PC-3 (cell line): ENCODE measurements at regions not wholly inside any gene's neighbourhood (a gene's known extent, or its start where the extent isn't known, plus 50 kb on each side); places are given as distances from the start of the nearest gene placed in this dataset.

Experiments used
- ATAC-seq: fragments of 200-7000 bp; cut with Tn5 transposase; 2 replicates; pipeline ENCODE4 v1.9.1; 2020; ENCODE audit warnings: mild to moderate bottlenecking, moderate library complexity
- BruUV-seq: library from RNA; stranded (reverse); fragments of 400-500 nt; replicated peaks from 2 replicates; lab custom pipeline; 2021; lab: Mats Ljungman, UMichigan
- CTCF ChIA-PET: fragments of 300-600 bp; sonication (Branson Sonifier 250); formaldehyde crosslinking; loops from one replicate; lab custom pipeline; 2022; ENCODE audit warnings: antibody characterized with exemption; lab: Charles Lee
- POLR2A ChIA-PET: fragments of 300-600 bp; sonication (Branson Sonifier 250); formaldehyde crosslinking; loops from one replicate; lab custom pipeline; 2022; ENCODE audit warnings: antibody characterized with exemption; ENCODE audit not compliant: unreplicated experiment; lab: Charles Lee
- DNase-seq: peaks from one replicate; pipeline ENCODE4 v3.0.0-alpha.2; 2015
- H2AFZ ChIP-seq: fragments of 300-600 bp; sonication (generic); 2 replicates; pipeline ENCODE4 v1.6.0; 2016; ENCODE audit warnings: antibody characterized with exemption, low read length
- H3F3A ChIP-seq: fragments of 300-600 bp; sonication (generic); one replicate; pipeline ENCODE4 v1.6.0; 2017; ENCODE audit warnings: antibody characterized with exemption, low read length, control low read depth, mild to moderate bottlenecking; ENCODE audit not compliant: unreplicated experiment
- H3K27ac ChIP-seq: fragments of 300-600 bp; sonication (generic); 2 replicates; pipeline ENCODE4 v1.5.1; 2016; ENCODE audit warnings: mild to moderate bottlenecking, low read length
- H3K27me3 ChIP-seq: fragments of 300-600 bp; sonication (generic); 2 replicates; pipeline ENCODE4 v1.6.1; 2016; ENCODE audit warnings: low read length, mixed read lengths
- H3K36me3 ChIP-seq: fragments of 300-600 bp; sonication (generic); 2 replicates; pipeline ENCODE4 v1.6.1; 2016; ENCODE audit warnings: low read depth, mixed run types, low read length, mixed read lengths
- H3K4me1 ChIP-seq: fragments of 300-600 bp; sonication (generic); 2 replicates; pipeline ENCODE4 v1.5.1; 2016; ENCODE audit warnings: low read length; ENCODE audit not compliant: insufficient read depth
- H3K4me2 ChIP-seq: fragments of 300-600 bp; sonication (generic); 2 replicates; pipeline ENCODE4 v1.6.0; 2016; ENCODE audit warnings: low read length
- H3K4me3 ChIP-seq: fragments of 300-600 bp; sonication (generic); 2 replicates; pipeline ENCODE4 v1.5.1; 2016; ENCODE audit warnings: mild to moderate bottlenecking, low read length, mixed read lengths
- H3K79me2 ChIP-seq: fragments of 300-600 bp; sonication (generic); 2 replicates; pipeline ENCODE4 v1.6.1; 2017; ENCODE audit warnings: low read length, mixed read lengths
- H3K9ac ChIP-seq: fragments of 300-600 bp; sonication (generic); 2 replicates; pipeline ENCODE4 v1.6.0; 2016; ENCODE audit warnings: mild to moderate bottlenecking, low read length
- H3K9me2 ChIP-seq: fragments of 300-600 bp; sonication (generic); replicated peaks from 2 replicates; pipeline ENCODE4 v1.6.1; 2016; ENCODE audit warnings: mixed run types, low read length, mixed read lengths
- H3K9me3 ChIP-seq: fragments of 300-600 bp; sonication (generic); 2 replicates; pipeline ENCODE4 v1.6.1; 2016; ENCODE audit warnings: low read length, mixed read lengths
- H4K20me1 ChIP-seq: fragments of 300-600 bp; sonication (generic); 2 replicates; pipeline ENCODE4 v1.6.1; 2016; ENCODE audit warnings: low read length, mixed read lengths
- EZH2 ChIP-seq: fragments of 300-600 bp; sonication (generic); IDR thresholded peaks from one replicate; pipeline ENCODE4 v1.6.1; 2017; ENCODE audit warnings: antibody characterized with exemption, mild to moderate bottlenecking, low read length; ENCODE audit not compliant: unreplicated experiment
- EZH2phosphoT487 ChIP-seq: fragments of 300-600 bp; sonication (generic); IDR thresholded peaks from 2 replicates; pipeline ENCODE4 v1.6.1; 2018; ENCODE audit warnings: mild to moderate bottlenecking, antibody characterized with exemption, low read length, borderline replicate concordance
- intact Hi-C: fragments of 100-400 bp; cut with micrococcal nuclease; formaldehyde crosslinking; loops from 2 replicates; pipeline ENCODE4 v1.9.0; 2023
- TF ChIP-seq, protein P1 (sequence below): fragments of 300-600 bp; sonication (generic); conservative IDR thresholded peaks from 2 replicates; pipeline ENCODE4 v1.5.1; 2017; ENCODE audit warnings: antibody characterized with exemption, low read depth, mild to moderate bottlenecking, low read length

DNA sequence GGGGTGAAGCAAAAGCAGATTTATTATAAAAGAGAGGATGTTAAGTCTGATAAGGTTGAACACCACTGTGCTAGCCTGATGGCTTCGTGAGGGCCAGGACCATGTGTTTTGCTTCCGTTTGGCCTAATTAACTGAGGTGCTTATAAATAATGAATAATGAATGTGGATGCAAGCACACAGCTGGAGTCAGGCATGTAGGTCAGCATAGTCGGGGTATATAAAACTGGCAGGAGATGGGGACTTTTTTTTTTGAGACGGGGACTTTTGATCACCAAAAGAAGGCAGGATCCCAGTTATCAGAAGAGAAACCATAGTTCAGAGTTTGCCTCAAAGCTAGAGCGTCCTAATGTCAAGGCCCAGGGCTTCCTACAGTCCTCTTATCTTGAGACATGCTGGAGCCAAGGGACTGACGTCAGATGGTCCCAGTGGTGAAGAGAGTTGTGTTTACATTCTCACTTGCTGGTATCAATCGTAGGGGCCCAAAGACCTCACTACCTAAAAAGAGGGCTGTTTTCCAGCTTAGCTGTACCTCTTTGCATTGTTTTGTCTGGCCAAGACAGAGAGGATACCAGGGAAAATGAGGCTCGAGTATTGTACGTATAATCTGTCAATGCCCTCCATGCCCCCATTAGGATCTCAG is 50.4 kb downstream of the RTL9 start:
- Histone ChIP-seq H3F3A (no peaks in the 10 kb centered on the region), H3K4me2 (0 out of 2 replicates have a peak overlapping the region, but pooled peaks have one; percentile 64), H3K79me2 (no peaks in the 10 kb centered on the region), H3K27ac (peak overlapping the region; percentile 67; the same call in 1 of the 2 replicates), H3K27me3 (no peaks in the 10 kb centered on the region), H2AFZ (no peak overlapping the region), H3K4me1 (peaks cover 45% of the 10 kb centered on the region), H3K9me2 (no peaks in the 10 kb centered on the region), H3K4me3 (no peak overlapping the region), H3K36me3 (no peaks in the 10 kb centered on the region), H3K9ac (no peak overlapping the region), H3K9me3 (no peaks in the 10 kb centered on the region), H4K20me1 (no peaks in the 10 kb centered on the region)
- ATAC-seq (no peak), DNase-seq (no peak)
- ChIA-PET CTCF (interaction anchor here (0.6 kb wide), 1 partner anchor 245 kb away, joined by 3 read pairs; no protein-coding TSS in a partner anchor), POLR2A (no interaction called here)
- intact Hi-C loops: loop anchor here (1.0 to 2.0 kb wide), 2 partner anchors 86 to 249 kb away; no protein-coding TSS in a partner anchor
- BruUV-seq: no TSS peak
- TF ChIP-seq, protein P1, sequence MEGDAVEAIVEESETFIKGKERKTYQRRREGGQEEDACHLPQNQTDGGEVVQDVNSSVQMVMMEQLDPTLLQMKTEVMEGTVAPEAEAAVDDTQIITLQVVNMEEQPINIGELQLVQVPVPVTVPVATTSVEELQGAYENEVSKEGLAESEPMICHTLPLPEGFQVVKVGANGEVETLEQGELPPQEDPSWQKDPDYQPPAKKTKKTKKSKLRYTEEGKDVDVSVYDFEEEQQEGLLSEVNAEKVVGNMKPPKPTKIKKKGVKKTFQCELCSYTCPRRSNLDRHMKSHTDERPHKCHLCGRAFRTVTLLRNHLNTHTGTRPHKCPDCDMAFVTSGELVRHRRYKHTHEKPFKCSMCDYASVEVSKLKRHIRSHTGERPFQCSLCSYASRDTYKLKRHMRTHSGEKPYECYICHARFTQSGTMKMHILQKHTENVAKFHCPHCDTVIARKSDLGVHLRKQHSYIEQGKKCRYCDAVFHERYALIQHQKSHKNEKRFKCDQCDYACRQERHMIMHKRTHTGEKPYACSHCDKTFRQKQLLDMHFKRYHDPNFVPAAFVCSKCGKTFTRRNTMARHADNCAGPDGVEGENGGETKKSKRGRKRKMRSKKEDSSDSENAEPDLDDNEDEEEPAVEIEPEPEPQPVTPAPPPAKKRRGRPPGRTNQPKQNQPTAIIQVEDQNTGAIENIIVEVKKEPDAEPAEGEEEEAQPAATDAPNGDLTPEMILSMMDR: no peak
- TF ChIP-seq EZH2 (no peak), EZH2phosphoT487 (no peak)

DNA sequence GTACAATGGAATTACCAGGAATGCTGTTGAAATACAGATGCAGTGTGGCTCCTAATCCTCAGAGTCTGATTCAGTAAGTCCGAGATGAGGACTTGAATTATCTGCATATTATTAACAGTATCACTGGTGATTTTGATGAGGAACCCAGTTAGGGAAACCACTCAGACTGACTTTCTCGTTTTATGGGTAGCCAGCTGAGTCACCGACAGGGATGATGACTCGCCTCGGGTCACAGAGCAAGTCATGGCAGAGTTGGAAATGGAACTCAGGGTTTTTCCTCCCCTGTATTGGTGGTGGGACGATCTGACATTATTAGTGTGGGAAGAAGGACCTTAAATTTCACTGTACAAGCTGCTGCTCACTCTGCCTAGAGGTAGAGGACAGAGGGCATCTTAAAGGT is 51.3 kb downstream of the RTL9 start:
- TF ChIP-seq EZH2 (no peak), EZH2phosphoT487 (no peak)
- TF ChIP-seq, protein P1: no peak
- H3K36me3 ChIP-seq: no peaks in the 10 kb centered on the region
- DNase-seq (peak; percentile 80), ATAC-seq (peak; percentile 61)
- no peaks in the 10 kb centered on the region for H3F3A ChIP-seq
- BruUV-seq: no TSS peak
- CTCF ChIA-PET: interaction anchor here (1.0 kb wide), 1 partner anchor 263 kb away, joined by 3 read pairs; no protein-coding TSS in a partner anchor
- H3K79me2 ChIP-seq: no peaks in the 10 kb centered on the region
- peak overlapping the region; percentile 64 for H3K4me2 ChIP-seq
- no peaks in the 10 kb centered on the region for H3K27me3 ChIP-seq
- peak overlapping the region; percentile 67 for H3K27ac ChIP-seq
- H3K9ac ChIP-seq: peak overlapping the region; percentile 29; the same call in 1 of the 2 replicates
- H3K4me3 ChIP-seq: no peak overlapping the region
- H3K9me2 ChIP-seq: no peaks in the 10 kb centered on the region
- intact Hi-C loops: loop anchor here (2.0 to 10.0 kb wide), 3 partner anchors 87 to 495 kb away; partner anchors contain the start of gene TMEM164
- H4K20me1 ChIP-seq: no peaks in the 10 kb centered on the region
- peaks cover 50% of the 10 kb centered on the region for H3K4me1 ChIP-seq
- H3K9me3 ChIP-seq: no peaks in the 10 kb centered on the region
- POLR2A ChIA-PET: interaction anchor here (0.7 kb wide), 1 partner anchor 151 kb away, joined by 5 read pairs; no protein-coding TSS in a partner anchor
- peak overlapping the region; percentile 41; the same call in 1 of the 2 replicates for H2AFZ ChIP-seq
